Tibial artery (tissue), 4 donors: ENCODE measurements at regions not wholly inside any gene's neighbourhood (a gene's known extent, or its start where the extent isn't known, plus 50 kb on each side); places are given as distances from the start of the nearest gene placed in this dataset.

Source experiments
- DNase-seq, 2 donors: peaks; one replicate each; pipeline ENCODE4 v3.0.0-alpha.2; 2019
- H3K27ac ChIP-seq, 2 donors: fragments of 200-600 bp; sonication (generic) in 1 of 2; 1 replicate in 1 of 2; 2 replicates in 1 of 2; pipeline ENCODE4 v1.5.1; 2018 to 2019; ENCODE audit warnings: mild to moderate bottlenecking in 1 of 2
- H3K27me3 ChIP-seq, 2 donors: fragments of 200-600 bp; sonication (generic) in 1 of 2; one replicate each; pipeline versions ENCODE4 v1.5.1 to v1.6.0; 2016 to 2019
- H3K36me3 ChIP-seq, 3 donors: fragments of 200-600 bp; sonication (generic) in 2 of 3; one replicate each; pipeline ENCODE4 v1.5.1; 2016 to 2019; ENCODE audit warnings: mild to moderate bottlenecking in 2 of 3
- H3K4me1 ChIP-seq, 4 donors: fragments of 200-600 bp; sonication (generic) in 2 of 4; 1 replicate in 3 of 4; 2 replicates in 1 of 4; pipeline ENCODE4 v1.5.1; 2016 to 2019
- H3K4me3 ChIP-seq, 2 donors: fragments of 200-600 bp; sonication (generic) in 1 of 2; 1 replicate in 1 of 2; 2 replicates in 1 of 2; pipeline ENCODE4 v1.5.1; 2018 to 2019; ENCODE audit warnings: mild to moderate bottlenecking in 2 of 2
- H3K9me3 ChIP-seq, 3 donors: fragments of 200-600 bp; sonication (generic) in 1 of 3; one replicate each; pipeline ENCODE4 v1.5.1; 2016 to 2019
- CTCF ChIP-seq, 2 experiments: fragments of 200-600 bp in 1 of 2; fragments of 450-650 bp in 1 of 2; IDR thresholded peaks; one replicate each; pipeline ENCODE4 v1.5.1; 2017 to 2019; ENCODE audit warnings: antibody characterized with exemption in 2 of 2, mild to moderate bottlenecking in 1 of 2, moderate library complexity in 1 of 2
- intact Hi-C: fragments of 100-400 bp; cut with DNase I; formaldehyde crosslinking; loops from one replicate; pipeline ENCODE4 v1.15.0; 2023; ENCODE audit warnings: low total_unique reads

DNA sequence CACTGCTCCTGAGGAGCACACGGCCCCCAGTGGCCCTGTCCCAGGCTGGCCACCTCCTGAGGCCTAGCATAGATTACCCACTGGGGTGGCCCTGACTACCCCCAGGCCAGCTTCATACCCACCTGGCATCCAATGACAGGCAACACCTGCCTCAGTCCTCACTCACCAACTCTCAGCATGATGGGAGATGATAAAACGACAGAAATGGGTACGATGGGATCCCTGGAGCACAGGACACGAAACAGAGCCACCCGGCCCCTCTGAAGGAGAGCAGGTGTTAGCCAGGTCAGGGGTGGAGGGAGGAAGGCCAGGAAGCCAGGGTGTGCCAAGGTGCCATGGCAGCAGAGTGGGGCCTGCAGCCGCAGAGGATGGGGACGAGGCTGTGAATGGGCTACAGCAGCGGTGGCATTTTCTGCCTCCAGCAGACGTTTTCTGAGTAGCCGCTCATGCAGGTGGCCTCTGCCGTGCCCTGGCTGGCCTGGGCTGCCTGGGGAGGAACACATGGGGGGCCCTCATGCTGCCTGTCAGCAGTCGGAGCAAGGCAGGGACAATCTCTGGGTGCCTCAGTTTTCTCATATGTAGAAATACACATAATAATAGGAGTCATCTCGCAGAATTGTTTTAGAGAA, 50.2 kb upstream of the FGF3 start:
- no peak for TF ChIP-seq CTCF (IDR thresholded peaks at IDR 0.05)
- Histone ChIP-seq H3K9me3 (no peaks in the 10 kb centered on the region), H3K36me3 (no peaks in the 10 kb centered on the region), H3K4me3 (no peak overlapping the region), H3K4me1 (no peaks in the 10 kb centered on the region), H3K27ac (no peak overlapping the region), H3K27me3 (peaks cover 0 to 37% of the 10 kb centered on the region in 2 donors)
- DNase-seq, result peak in 1 of 2 donors; percentile 39
- intact Hi-C loops, result no loop called here

DNA sequence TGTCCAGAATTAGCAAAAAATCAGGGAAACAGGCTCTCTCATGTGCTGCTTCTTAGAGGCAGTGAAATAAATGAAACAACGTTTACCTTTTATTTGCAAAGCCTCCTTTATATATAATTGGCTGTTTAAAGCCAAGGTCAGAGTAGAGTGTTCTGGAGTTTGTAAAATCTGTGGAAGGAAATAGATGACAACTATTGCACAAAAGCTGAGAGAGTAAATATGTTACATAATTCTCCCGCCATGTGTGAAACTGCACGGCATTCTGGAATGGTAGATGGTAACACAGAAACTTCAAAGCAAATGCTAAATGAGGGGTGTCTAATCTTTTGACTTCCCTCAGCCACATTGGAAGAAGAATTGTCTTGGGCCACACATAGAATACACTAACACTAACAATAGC, 51.5 kb upstream of the FGF3 start:
- TF ChIP-seq CTCF (IDR thresholded peaks at IDR 0.05), result no peak
- H3K27ac ChIP-seq, result no peak overlapping the region
- no peaks in the 10 kb centered on the region for H3K9me3 ChIP-seq
- H3K36me3 ChIP-seq, result no peaks in the 10 kb centered on the region
- DNase-seq, result no peak
- no peak overlapping the region for H3K4me3 ChIP-seq
- intact Hi-C loops, result no loop called here
- H3K4me1 ChIP-seq, result peaks cover 0 to 10% (median 7%) of the 10 kb centered on the region in 4 donors
- H3K27me3 ChIP-seq, result peaks cover 0 to 24% of the 10 kb centered on the region in 2 donors

GRCh38 chr11:69873166-69874077, 54.2 kb upstream of the FGF3 start:
- intact Hi-C loops, result no loop called here
- Histone ChIP-seq H3K36me3 (no peaks in the 10 kb centered on the region), H3K27me3 (peaks cover 0 to 11% of the 10 kb centered on the region in 2 donors)

DNA sequence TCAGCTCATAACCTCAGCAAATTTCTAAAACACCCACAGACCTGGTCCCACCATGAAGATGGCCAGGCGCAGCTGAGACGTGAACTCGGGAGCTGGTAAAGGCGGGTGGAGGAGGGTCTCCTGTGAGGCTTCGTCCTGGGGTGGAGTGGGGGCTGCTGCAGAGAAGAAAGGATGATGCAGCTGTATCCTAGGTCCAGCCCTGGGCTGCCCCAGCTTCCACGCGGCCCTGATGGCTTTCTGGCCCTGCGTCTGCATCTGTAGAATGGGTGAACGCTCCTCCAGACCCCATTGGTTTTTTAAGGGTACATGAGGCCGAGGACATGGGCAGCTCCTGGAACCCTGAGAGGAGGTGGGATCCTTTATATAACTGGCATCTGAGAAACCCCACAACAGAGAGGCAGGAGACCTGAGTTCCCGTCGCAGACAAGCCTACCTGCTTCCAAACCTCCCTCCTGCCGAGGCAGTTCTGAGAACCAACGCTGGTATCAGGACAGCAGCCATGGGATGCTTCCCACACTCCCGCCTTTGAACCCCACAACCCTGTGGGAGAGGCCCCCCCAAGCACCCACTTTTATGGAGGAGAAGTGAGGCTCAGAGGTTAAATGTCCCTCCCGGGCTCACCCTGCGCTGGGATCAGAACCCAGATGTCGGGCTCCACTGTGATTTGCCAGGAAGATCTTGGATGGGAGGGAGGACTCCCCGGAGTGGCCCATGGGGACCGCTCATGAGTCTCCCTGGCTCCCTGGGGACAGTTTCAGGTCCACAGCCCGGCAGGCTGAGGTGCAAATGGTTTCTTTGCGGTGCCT, 55.2 kb upstream of the FGF3 start:
- H3K4me3 ChIP-seq, result no peak overlapping the region
- peak in 1 of 2 donors; percentile 42 for DNase-seq
- H3K9me3 ChIP-seq, result no peaks in the 10 kb centered on the region
- H3K36me3 ChIP-seq, result no peaks in the 10 kb centered on the region
- H3K4me1 ChIP-seq, result peaks cover 0 to 10% (median 7%) of the 10 kb centered on the region in 4 donors
- no peak overlapping the region for H3K27ac ChIP-seq
- intact Hi-C loops, result no loop called here
- TF ChIP-seq CTCF (IDR thresholded peaks at IDR 0.05), result no peak
- H3K27me3 ChIP-seq, result peaks cover 0 to 9% of the 10 kb centered on the region in 2 donors

More at GRCh38 chr11:69873166-69874077, 54.2 kb upstream of the FGF3 start:
- H3K4me3 ChIP-seq, result no peak overlapping the region
- no peaks in the 10 kb centered on the region for H3K9me3 ChIP-seq
- H3K4me1 ChIP-seq, result peaks cover 0 to 10% (median 7%) of the 10 kb centered on the region in 4 donors
- TF ChIP-seq CTCF (IDR thresholded peaks at IDR 0.05), result no peak
- DNase-seq, result peak in 1 of 2 donors; percentile 39
- no peak overlapping the region for H3K27ac ChIP-seq

DNA sequence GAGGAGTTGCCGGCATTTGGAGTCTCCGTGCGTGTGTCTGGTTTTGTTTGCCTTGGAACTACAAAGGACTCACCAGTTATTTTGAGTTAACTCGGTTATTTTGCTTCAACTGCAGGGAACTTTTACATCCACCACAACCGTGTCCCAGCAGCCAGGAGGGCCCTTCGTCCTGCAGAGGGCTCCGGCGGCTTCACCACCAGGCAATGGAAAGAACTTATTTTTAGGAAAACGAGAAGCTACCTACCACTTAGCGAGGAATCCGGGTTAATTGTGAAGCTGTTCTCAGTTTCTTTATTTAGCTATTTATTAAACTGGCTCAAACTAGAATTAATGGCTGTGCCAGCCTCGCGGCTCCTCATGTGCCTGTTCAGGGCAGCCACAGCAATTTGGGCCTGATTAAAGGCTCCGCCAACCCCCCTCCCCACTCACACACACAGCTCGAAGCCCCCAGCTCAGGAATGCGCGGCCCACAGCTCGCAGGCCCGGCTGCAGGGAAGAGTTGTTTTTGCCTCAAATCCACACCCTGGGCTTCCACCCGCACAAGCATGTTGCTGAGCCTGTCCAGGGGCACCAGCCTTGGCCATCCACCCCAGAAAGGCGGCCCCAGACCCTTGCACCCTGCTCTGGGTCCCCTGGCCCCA, 55.9 kb upstream of the FGF3 start:
- peaks cover 0 to 10% (median 7%) of the 10 kb centered on the region in 4 donors for H3K4me1 ChIP-seq
- H3K27ac ChIP-seq, result no peak overlapping the region
- H3K36me3 ChIP-seq, result no peaks in the 10 kb centered on the region
- peak in 1 of 2 donors; percentile 61 for DNase-seq
- no peak for TF ChIP-seq CTCF (IDR thresholded peaks at IDR 0.05)
- no peak overlapping the region for H3K4me3 ChIP-seq
- H3K9me3 ChIP-seq, result no peaks in the 10 kb centered on the region
- intact Hi-C loops, result no loop called here
- H3K27me3 ChIP-seq, result peaks cover 0 to 17% of the 10 kb centered on the region in 2 donors
